ENCODE measurements at regions not wholly inside any gene's neighbourhood (a gene's known extent, or its start where the extent isn't known, plus 50 kb on each side); places are given as distances from the start of the nearest gene placed in this dataset.
"Not testable (repeated sequence)": the region's sequence is repeated elsewhere in the genome, so short reads cannot be mapped to it uniquely, and the experiment has no call there.

DNA sequence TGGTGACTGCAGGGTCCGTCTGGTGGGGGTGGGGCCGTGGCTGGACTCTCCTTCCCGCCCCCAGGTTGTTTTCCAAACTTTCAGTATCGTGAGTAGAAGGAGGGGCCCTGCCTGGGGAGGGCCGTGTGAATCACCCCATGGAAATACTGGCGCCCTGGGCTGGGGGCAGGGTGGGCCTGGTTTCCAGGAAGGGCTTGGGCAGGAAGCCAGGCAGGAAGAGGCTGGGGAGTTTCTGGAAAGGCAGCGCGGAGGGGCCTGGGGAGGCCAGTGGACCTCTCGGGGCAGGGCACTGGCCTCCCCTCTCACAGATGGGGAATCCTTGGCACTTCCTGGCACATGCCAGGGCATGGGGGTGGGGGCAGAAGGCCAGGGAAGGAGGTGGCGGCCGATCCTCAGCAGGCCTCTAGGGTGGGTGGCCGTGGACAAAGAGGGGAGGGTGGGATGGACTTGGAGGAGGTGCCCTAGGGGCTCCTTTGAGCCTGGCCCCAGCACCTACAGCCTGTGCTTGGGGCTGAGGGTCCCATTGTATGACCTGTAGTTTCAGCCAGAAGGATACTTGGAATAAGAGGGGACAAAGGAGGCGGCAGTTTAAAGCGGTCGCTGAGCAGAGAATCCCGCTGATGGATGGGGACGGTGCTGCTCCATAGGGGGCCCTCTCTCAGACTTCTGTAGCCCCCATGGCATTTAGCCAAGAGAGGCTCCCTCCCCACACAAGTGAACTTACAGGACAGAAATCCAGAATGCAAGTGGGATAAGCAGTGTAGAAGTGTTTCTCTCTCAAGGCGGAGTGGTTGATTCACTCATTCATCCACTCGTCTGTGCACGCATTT lies 56.5 kb upstream of the GATA2 start:
- peak; percentile 26 for DNase-seq (ENCODE audit: low read depth)

DNA sequence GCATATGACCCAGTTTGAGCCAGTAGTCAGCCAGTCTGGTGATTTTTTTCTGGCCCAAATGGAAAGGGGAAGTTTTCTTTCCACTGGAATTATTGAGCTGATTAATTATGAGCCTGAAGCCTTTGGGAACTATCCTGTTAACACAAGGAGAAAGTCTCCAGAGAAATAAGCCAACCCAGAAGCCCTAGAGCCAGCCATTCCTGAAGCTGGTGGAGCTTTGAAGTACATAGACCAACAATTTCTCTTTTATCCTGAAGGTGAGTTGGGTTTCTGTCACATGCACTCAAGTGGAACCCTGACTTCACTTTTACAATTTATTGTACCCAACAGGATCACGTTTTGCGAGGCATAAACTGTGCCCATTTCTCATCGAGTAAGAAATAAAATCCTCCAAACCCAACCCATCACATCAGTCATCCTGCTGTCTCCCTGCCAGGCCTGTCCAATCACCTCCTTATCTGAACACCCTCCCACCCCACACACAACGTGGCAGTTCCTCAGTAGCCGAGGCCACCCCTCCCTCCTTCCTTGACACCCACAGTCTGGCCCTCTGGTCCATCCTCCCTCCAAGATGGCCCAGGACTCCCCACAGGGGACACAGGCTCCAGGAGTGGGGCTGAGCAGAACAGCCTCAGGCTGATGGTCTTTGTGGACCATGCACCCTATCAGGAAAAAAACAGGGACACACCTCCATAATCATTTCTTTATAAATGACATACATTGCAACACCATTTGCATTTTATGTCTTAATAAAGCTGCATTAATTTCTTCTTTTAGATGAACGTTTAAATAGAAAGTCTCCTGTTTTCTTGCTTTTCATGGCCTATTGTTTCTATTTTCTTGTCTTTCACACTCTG lies 55.7 kb upstream of the GATA2 start:
- no peak for DNase-seq (ENCODE audit: low read depth)

DNA sequence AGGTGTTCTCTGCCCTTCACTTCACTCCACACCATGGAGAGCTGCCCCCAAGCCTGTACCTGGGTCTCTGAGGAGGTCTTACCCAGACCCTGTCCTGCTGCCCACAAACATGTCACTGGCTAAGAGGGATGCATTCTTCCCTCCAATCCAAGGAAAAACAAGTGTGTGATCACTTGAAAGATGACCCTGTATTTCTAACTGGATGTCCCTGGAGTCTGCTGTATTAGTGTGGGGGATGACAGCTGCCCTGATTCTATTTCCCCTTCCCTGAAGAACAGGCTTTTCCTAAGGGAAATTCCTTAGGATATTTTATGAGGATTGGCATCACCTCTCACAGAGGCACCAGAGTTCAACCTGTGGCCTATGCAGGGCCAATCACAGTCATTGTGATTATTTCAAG lies 55.0 kb upstream of the GATA2 start:
- DNase-seq (ENCODE audit: low read depth), result no peak

DNA sequence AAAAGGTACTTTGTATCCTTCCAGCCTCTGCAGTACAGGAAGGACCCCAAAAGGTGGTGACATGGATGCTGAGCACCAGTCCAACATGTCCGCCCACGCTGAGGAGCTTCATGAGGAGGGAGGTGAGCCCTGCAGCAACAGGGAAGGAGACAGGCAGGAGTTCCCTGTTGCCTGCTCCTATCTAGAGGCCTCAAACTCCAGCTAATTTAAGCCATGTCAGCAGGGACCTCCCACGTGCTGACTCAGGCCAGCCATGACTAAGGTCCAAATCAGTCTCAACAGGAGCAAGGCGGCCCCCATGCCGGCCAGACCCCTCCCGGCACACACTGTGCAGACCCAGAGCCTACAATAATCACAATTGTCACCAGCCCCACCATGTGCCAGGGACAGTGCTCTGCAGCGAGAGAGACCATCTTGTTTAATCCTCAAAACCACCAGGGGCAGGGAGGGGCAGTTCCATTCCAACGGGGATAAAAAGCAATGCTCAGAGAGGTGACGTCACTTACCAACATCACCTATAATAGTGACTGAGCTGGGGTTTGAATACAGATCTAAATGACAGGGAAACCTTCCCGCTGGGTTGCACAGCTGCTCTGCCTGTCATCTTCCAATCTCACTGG lies 54.5 kb upstream of the GATA2 start:
- DNase-seq (ENCODE audit: low read depth), result peak; percentile 36

DNA sequence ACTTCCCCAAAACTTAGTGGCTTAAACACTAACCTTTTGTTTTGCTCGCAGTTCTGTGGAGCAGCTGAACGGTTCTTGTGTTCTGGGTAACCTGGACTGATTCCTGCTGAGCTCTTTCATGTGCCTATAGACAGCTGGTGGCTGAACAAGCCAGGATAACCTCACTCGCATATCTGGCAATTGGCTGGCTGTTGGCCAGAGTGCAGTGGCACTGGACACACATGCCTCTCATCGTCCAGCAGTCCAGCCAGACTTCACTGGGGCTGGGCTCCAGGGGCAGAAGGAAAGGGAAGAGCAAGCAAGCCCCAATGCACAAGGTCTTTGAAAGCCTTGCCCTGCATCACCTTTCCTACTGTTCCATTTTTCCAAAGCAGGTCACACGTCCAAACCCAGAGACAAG lies 53.6 kb upstream of the GATA2 start:
- DNase-seq (ENCODE audit: low read depth), result no peak

DNA sequence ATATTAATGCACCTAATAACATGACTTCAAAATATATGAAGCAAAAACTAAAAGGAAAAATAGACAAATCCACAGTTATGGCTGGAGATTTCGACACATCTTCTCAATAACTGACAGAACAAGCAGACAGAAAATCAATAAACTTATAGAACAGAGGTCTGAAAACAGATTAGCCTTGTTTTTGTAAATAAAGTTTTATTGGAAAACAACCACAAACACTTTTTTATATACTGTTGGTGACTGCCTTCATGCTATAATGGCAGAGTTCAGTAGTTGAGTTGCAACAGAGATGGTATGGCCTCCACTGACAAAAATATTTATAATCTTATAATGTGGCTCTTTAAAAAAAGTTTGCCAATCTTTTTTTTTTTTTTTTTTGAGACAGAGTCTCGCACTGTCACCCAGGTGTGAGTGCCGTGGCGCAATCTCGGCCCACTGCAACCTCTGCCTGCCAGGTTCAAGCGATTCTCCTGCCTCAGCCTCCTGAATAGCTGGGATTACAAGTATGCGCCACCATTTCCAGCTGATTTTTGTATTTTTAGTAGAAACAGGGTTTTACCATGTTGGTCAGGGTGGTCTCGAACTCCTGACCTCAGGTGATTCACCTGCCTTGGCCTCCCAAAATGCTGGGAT lies 52.2 kb upstream of the GATA2 start:
- DNase-seq (ENCODE audit: low read depth), result no peak

DNA sequence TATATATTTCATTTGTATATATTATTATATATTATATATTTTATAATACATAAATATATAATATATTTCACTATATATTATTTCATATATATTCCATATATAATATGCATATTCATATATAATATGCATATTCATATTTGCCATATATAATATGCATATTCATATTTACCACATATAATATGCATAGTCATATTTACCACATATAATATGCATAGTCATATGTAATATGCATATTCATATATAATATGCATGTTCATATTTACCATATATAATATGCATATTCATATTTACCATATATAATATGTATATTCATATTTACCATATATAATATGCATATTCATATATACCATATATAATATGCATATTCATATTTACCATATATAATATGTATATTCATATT lies 51.2 kb upstream of the GATA2 start:
- no peak for DNase-seq (ENCODE audit: low read depth)

DNA sequence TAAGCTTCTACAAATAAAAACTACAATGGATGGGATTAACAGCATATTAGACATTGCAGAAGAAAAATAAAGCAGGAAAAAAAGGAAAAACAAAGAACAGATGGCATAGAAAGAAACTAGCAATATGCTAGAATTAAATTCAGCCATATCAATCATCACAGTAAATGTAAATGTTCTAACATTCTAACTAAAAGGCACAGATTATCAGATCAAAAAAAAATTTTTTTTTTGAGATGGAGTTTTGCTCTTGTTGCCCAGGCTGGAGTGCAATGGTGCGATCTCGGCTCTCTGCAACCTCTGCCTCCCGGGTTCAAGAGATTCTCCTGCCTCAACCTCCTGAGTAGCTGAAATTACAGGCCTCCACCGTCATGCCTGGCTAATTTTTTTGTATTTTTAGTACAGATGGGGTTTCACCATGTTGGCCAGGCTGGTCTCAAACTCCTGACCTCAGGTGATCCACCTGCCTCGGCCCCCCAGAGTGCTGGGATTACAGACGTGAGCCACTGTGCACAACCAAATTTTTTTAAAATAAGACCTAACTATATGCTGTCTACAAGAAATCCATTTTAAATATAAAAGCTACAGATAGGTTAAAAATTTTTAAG lies 50.7 kb upstream of the GATA2 start:
- DNase-seq (ENCODE audit: low read depth), result not testable (repeated sequence)

Measured in non-pigmented ciliary epithelial cell (primary cell).